HG02852 (cell line): ENCODE measurements at regions not wholly inside any gene's neighbourhood (a gene's known extent, or its start where the extent isn't known, plus 50 kb on each side); places are given as distances from the start of the nearest gene placed in this dataset.

Experiments
- ATAC-seq: cut with Tn5 transposase; IDR thresholded peaks from one replicate; pipeline ENCODE4 v1.9.1; 2021; ENCODE audit warnings: mild to moderate bottlenecking, moderate library complexity; ENCODE audit not compliant: unreplicated experiment

GRCh38 chr5:175288048-175288621, 155.8 kb downstream of the DRD1 start:
- no peak for ATAC-seq

- ATAC-seq = no peak
Observed at GRCh38 chr5:175286981-175287380, 157.0 kb downstream of the DRD1 start.

- ATAC-seq = no peak
Observed at GRCh38 chr5:175285261-175285660, 158.7 kb downstream of the DRD1 start.

GRCh38 chr5:175284806-175285205, 159.2 kb downstream of the DRD1 start:
- no peak for ATAC-seq

- no peak for ATAC-seq
Observed at GRCh38 chr5:175282611-175283225, 161.3 kb downstream of the DRD1 start.

GRCh38 chr5:175281714-175282113, 162.3 kb downstream of the DRD1 start:
- ATAC-seq = no peak

GRCh38 chr5:175281257-175281656, 162.7 kb downstream of the DRD1 start:
- ATAC-seq = no peak

- no peak for ATAC-seq
Observed at GRCh38 chr5:175279506-175279905, 164.5 kb downstream of the DRD1 start.

- no peak for ATAC-seq
Observed at GRCh38 chr5:175275748-175276147, 168.2 kb downstream of the DRD1 start.

- ATAC-seq = no peak
Observed at GRCh38 chr5:175275097-175275496, 168.9 kb downstream of the DRD1 start.

GRCh38 chr5:175274171-175274570, 169.8 kb downstream of the DRD1 start:
- ATAC-seq = no peak

- no peak for ATAC-seq
Observed at GRCh38 chr5:175264406-175264805, 179.6 kb downstream of the DRD1 start.

- no peak for ATAC-seq
Observed at GRCh38 chr5:175263776-175264175, 180.2 kb downstream of the DRD1 start.

- no peak for ATAC-seq
Observed at GRCh38 chr5:175261526-175261925, 182.5 kb downstream of the DRD1 start.

- ATAC-seq = no peak
Observed at GRCh38 chr5:175261037-175261436, 182.9 kb downstream of the DRD1 start.

GRCh38 chr5:175257847-175258194, 186.2 kb downstream of the DRD1 start:
- ATAC-seq = no peak

- ATAC-seq = no peak
Observed at GRCh38 chr5:175257128-175257846, 186.7 kb downstream of the DRD1 start.

- no peak for ATAC-seq
Observed at GRCh38 chr5:175254155-175254554, 189.8 kb downstream of the DRD1 start.

- ATAC-seq = no peak
Observed at GRCh38 chr5:175253597-175253996, 190.4 kb downstream of the DRD1 start.

- ATAC-seq = no peak
Observed at GRCh38 chr5:175252234-175252805, 191.7 kb downstream of the DRD1 start.

GRCh38 chr5:175250426-175250825, 193.6 kb downstream of the DRD1 start:
- no peak for ATAC-seq

- no peak for ATAC-seq
Observed at GRCh38 chr5:175248416-175248905, 195.5 kb downstream of the DRD1 start.
